Lung (tissue), 11 donors: ENCODE measurements at regions not wholly inside any gene's neighbourhood (a gene's known extent, or its start where the extent isn't known, plus 50 kb on each side); places are given as distances from the start of the nearest gene placed in this dataset.

Source experiments
- ATAC-seq: fragments of 200-7000 bp; cut with Tn5 transposase; one replicate; pipeline ENCODE4 v1.9.1; 2020; ENCODE audit warnings: moderate number of reproducible peaks; ENCODE audit not compliant: insufficient read depth, low FRiP score
- DNase-seq, 3 donors: peaks; one replicate each; pipeline ENCODE4 v3.0.0-alpha.2; 2013 to 2017
- H3K27ac ChIP-seq, 2 donors: one replicate each; pipeline ENCODE4 v1.5.1; 2013; ENCODE audit warnings: mild to moderate bottlenecking in 2 of 2, moderate library complexity in 2 of 2, control low read depth in 1 of 2, inconsistent platforms in 1 of 2, low read depth in 1 of 2, low read length in 1 of 2
- H3K27me3 ChIP-seq, 3 donors: one replicate each; pipeline ENCODE4 v1.5.1; 2013; ENCODE audit warnings: low read length in 2 of 3; ENCODE audit not compliant: control insufficient read depth in 3 of 3, insufficient read depth in 3 of 3
- H3K36me3 ChIP-seq, 4 donors: one replicate each; pipeline ENCODE4 v1.5.1; 2013; ENCODE audit warnings: low read length in 4 of 4, mild to moderate bottlenecking in 1 of 4, moderate library complexity in 1 of 4; ENCODE audit not compliant: control insufficient read depth in 4 of 4, insufficient read depth in 4 of 4
- H3K4me1 ChIP-seq, 5 donors: one replicate each; pipeline ENCODE4 v1.5.1; 2013; ENCODE audit warnings: low read length in 5 of 5, mild to moderate bottlenecking in 2 of 5, moderate library complexity in 1 of 5; ENCODE audit not compliant: control insufficient read depth in 5 of 5, insufficient read depth in 5 of 5
- H3K4me3 ChIP-seq: one replicate; pipeline ENCODE4 v1.5.1; 2013; ENCODE audit warnings: mild to moderate bottlenecking, control low read depth, moderate library complexity
- H3K9ac ChIP-seq, 2 donors: one replicate each; pipeline ENCODE4 v1.5.1; 2013; ENCODE audit warnings: low read length in 2 of 2, control low read depth in 1 of 2; ENCODE audit not compliant: insufficient read depth in 1 of 2
- H3K9me3 ChIP-seq, 4 donors: one replicate each; pipeline ENCODE4 v1.5.1; 2013; ENCODE audit warnings: low read length in 3 of 4, mild to moderate bottlenecking in 1 of 4, moderate library complexity in 1 of 4; ENCODE audit not compliant: control insufficient read depth in 4 of 4, insufficient read depth in 3 of 4
- CTCF ChIP-seq: IDR thresholded peaks from 2 replicates; pipeline ENCODE4 v1.5.1; 2012; ENCODE audit warnings: mild to moderate bottlenecking; ENCODE audit errors: control extremely low read depth, extremely low read depth
- WGBS, 2 donors: extraction: QIAGEN DNeasy Blood & Tissue Kit; methylation state at CpG; one replicate each; pipeline ENCODE4 v1.1.7; 2013; 5-methylcytosine and 5-hydroxymethylcytosine counted together
- donor health status: control.
- donor health status: control.
- donor health status: Bipolar disorder and iron deficiency.
- donor health status: healthy.
- donor health status: DM: yes; HTN: yes; CAD: no.

- H3K9ac ChIP-seq = peak overlapping the region in 1 of 2 donors; percentile 4
- no peak for DNase-seq
- no peaks in the 10 kb centered on the region for H3K36me3 ChIP-seq
- H3K4me3 ChIP-seq = no peak overlapping the region
- ATAC-seq = no peak
- TF ChIP-seq CTCF = no peak
- H3K27me3 ChIP-seq = no peaks in the 10 kb centered on the region
- H3K4me1 ChIP-seq = peaks cover 0 to 27% (median 18%) of the 10 kb centered on the region in 5 donors
- 29 to 49% methylated on average over 6 of the region's 6 CpGs for WGBS, 2 donors
- H3K9me3 ChIP-seq = no peaks in the 10 kb centered on the region
- H3K27ac ChIP-seq = peak overlapping the region in 1 of 2 donors; percentile 63
These were observed 114.7 kb upstream of the ZNF217 start for GRCh38 chr20:53708129-53708968.

GRCh38 chr20:53707371-53708055 is 113.9 kb upstream of the ZNF217 start:
- WGBS, 2 donors = 70 to 77% methylated on average over 6 of the region's 6 CpGs
- H3K27ac ChIP-seq = peak overlapping the region in 1 of 2 donors; percentile 32
- peak in 2 of 3 donors; percentile 28 to 39 for DNase-seq

GRCh38 chr20:53706466-53707370 is 113.1 kb upstream of the ZNF217 start:
- no peak overlapping the region for H3K9ac ChIP-seq
- DNase-seq (peak in 2 of 3 donors; percentile 39 to 53), ATAC-seq (no peak)
- H3K4me1 ChIP-seq = peaks cover 0 to 19% (median 11%) of the 10 kb centered on the region in 5 donors
- no peaks in the 10 kb centered on the region for H3K27me3 ChIP-seq
- H3K9me3 ChIP-seq = no peaks in the 10 kb centered on the region
- no peak overlapping the region for H3K4me3 ChIP-seq
- 37 to 50% methylated on average over 6 of the region's 6 CpGs for WGBS, 2 donors
- no peaks in the 10 kb centered on the region for H3K36me3 ChIP-seq
- no peak overlapping the region for H3K27ac ChIP-seq
- no peak for TF ChIP-seq CTCF

More at GRCh38 chr20:53707371-53708055, 113.9 kb upstream of the ZNF217 start:
- H3K9me3 ChIP-seq = no peaks in the 10 kb centered on the region
- no peaks in the 10 kb centered on the region for H3K36me3 ChIP-seq
- no peak overlapping the region for H3K4me3 ChIP-seq
- H3K4me1 ChIP-seq = peaks cover 0 to 27% (median 18%) of the 10 kb centered on the region in 5 donors
- peak overlapping the region in 1 of 2 donors; percentile 4 for H3K9ac ChIP-seq
- H3K27me3 ChIP-seq = no peaks in the 10 kb centered on the region
- no peak for ATAC-seq
- TF ChIP-seq CTCF = no peak
